GM23338 (cell line): ENCODE measurements at regions not wholly inside any gene's neighbourhood (a gene's known extent, or its start where the extent isn't known, plus 50 kb on each side); places are given as distances from the start of the nearest gene placed in this dataset.

Experiments
- ATAC-seq: fragments of 200-7000 bp; cut with Tn5 transposase; 3 replicates; pipeline ENCODE4 v1.9.1; 2020
- DNase-seq: peaks from one replicate; pipeline ENCODE4 v3.0.0-alpha.2; 2015; ENCODE audit warnings: low spot score
- H2AFZ ChIP-seq: fragments of 200-600 bp; sonication (generic); 2 replicates; pipeline ENCODE4 v1.8.0; 2016; ENCODE audit warnings: antibody characterized with exemption, mild to moderate bottlenecking, moderate library complexity
- H3F3A ChIP-seq: fragments of 200-600 bp; sonication (generic); replicated peaks from 2 replicates; pipeline ENCODE4 v1.8.0; 2017; ENCODE audit warnings: antibody characterized with exemption, mixed run types, low read depth
- H3K27ac ChIP-seq: fragments of 200-600 bp; sonication (generic); 2 replicates; pipeline ENCODE4 v1.6.1; 2016; ENCODE audit warnings: low read depth
- H3K27me3 ChIP-seq: fragments of 200-600 bp; sonication (generic); 2 replicates; pipeline ENCODE4 v1.8.0; 2016; ENCODE audit warnings: mild to moderate bottlenecking, mixed run types, moderate library complexity; ENCODE audit not compliant: insufficient read depth
- H3K36me3 ChIP-seq: fragments of 200-600 bp; sonication (generic); 2 replicates; pipeline ENCODE4 v1.8.0; 2016; ENCODE audit warnings: mild to moderate bottlenecking; ENCODE audit not compliant: insufficient read depth
- H3K4me1 ChIP-seq: fragments of 200-600 bp; sonication (generic); 2 replicates; pipeline ENCODE4 v1.8.0; 2016; ENCODE audit warnings: mild to moderate bottlenecking, moderate library complexity; ENCODE audit not compliant: insufficient read depth
- H3K4me2 ChIP-seq: fragments of 200-600 bp; sonication (generic); 2 replicates; pipeline ENCODE4 v1.7.1; 2017; ENCODE audit warnings: mixed run types
- H3K4me3 ChIP-seq: fragments of 200-600 bp; sonication (generic); 2 replicates; pipeline ENCODE4 v1.6.1; 2016; ENCODE audit warnings: mixed run types
- H3K79me2 ChIP-seq: fragments of 200-600 bp; sonication (generic); replicated peaks from 2 replicates; pipeline ENCODE4 v1.8.0; 2017; ENCODE audit warnings: mild to moderate bottlenecking; ENCODE audit not compliant: insufficient read depth
- H3K9me2 ChIP-seq: fragments of 200-600 bp; sonication (generic); 2 replicates; pipeline ENCODE4 v1.8.0; 2017; ENCODE audit not compliant: insufficient read depth
- H4K20me1 ChIP-seq: fragments of 200-600 bp; sonication (generic); replicated peaks from 2 replicates; pipeline ENCODE4 v1.8.0; 2017; ENCODE audit warnings: mild to moderate bottlenecking; ENCODE audit not compliant: insufficient read depth
- H3K27ac Mint-ChIP-seq: 2 replicates; pipeline ENCODE4 v1.8.0; 2020; ENCODE audit warnings: inconsistent platforms, mild to moderate bottlenecking, moderate library complexity, mixed read lengths
- H3K27me3 Mint-ChIP-seq: 3 replicates; pipeline ENCODE4 v1.8.0; 2022; ENCODE audit warnings: low read depth, mild to moderate bottlenecking, moderate library complexity, mixed read lengths, inconsistent platforms; ENCODE audit not compliant: insufficient read depth, poor library complexity
- H3K36me3 Mint-ChIP-seq: 3 replicates; pipeline ENCODE4 v1.8.0; 2021; ENCODE audit warnings: low read depth, mild to moderate bottlenecking, inconsistent platforms, moderate library complexity, mixed read lengths
- H3K4me1 Mint-ChIP-seq: 3 replicates; pipeline ENCODE4 v1.8.0; 2020; ENCODE audit warnings: mild to moderate bottlenecking, inconsistent platforms, mixed read lengths
- H3K4me3 Mint-ChIP-seq: 3 replicates; pipeline ENCODE4 v1.8.0; 2021; ENCODE audit warnings: moderate library complexity, mild to moderate bottlenecking, inconsistent platforms, mixed read lengths
- H3K9me3 Mint-ChIP-seq: 3 replicates; pipeline ENCODE4 v1.8.0; 2020; ENCODE audit warnings: moderate library complexity, mild to moderate bottlenecking, inconsistent platforms, mixed read lengths
- CREB1 ChIP-seq: fragments of 250-450 bp; sonication (Bioruptor Pico); IDR thresholded peaks from 2 replicates; pipeline ENCODE4 v1.5.0; 2020; ENCODE audit warnings: low read depth, mild to moderate bottlenecking, moderate library complexity
- CTCF ChIP-seq, 2 experiments: fragments of 200-600 bp in 1 of 2; sonication (generic) in 1 of 2; conservative IDR thresholded peaks; 2 replicates each; pipeline versions ENCODE4 v1.5.1 to v1.6.1; 2016 to 2017; ENCODE audit warnings: antibody characterized with exemption in 2 of 2, low read depth in 2 of 2, mild to moderate bottlenecking in 2 of 2, moderate library complexity in 1 of 2
- ETS1 ChIP-seq: IDR thresholded peaks from 2 replicates; pipeline ENCODE4 v1.6.1; 2016; ENCODE audit warnings: antibody characterized with exemption
- EZH2 ChIP-seq: fragments of 200-600 bp; sonication (generic); IDR thresholded peaks from one replicate; pipeline ENCODE4 v1.8.0; 2017; ENCODE audit warnings: antibody characterized with exemption, mild to moderate bottlenecking, low read depth; ENCODE audit not compliant: unreplicated experiment
- EZH2phosphoT487 ChIP-seq: fragments of 200-600 bp; sonication (generic); IDR thresholded peaks from one replicate; pipeline ENCODE4 v1.8.1; 2018; ENCODE audit warnings: antibody characterized with exemption; ENCODE audit not compliant: unreplicated experiment
- JUNB ChIP-seq: IDR thresholded peaks from one replicate; pipeline ENCODE4 v1.6.1; 2016; ENCODE audit warnings: antibody characterized with exemption; ENCODE audit not compliant: unreplicated experiment
- NANOG ChIP-seq: IDR thresholded peaks from 2 replicates; pipeline ENCODE4 v1.6.1; 2016; ENCODE audit warnings: antibody characterized with exemption, borderline replicate concordance
- POLR2AphosphoS5 ChIP-seq: IDR thresholded peaks from 2 replicates; pipeline ENCODE4 v1.6.1; 2016; ENCODE audit warnings: antibody characterized with exemption, low read depth
- REST ChIP-seq: IDR thresholded peaks from one replicate; pipeline ENCODE4 v1.6.1; 2018; ENCODE audit warnings: antibody characterized with exemption; ENCODE audit not compliant: unreplicated experiment
- STAT1 ChIP-seq: IDR thresholded peaks from one replicate; pipeline ENCODE4 v1.6.1; 2016; ENCODE audit warnings: antibody characterized with exemption; ENCODE audit not compliant: unreplicated experiment
- ZNF114 ChIP-seq: fragments of 250-450 bp; sonication (Bioruptor Pico); IDR thresholded peaks from 2 replicates; pipeline ENCODE4 v1.5.0; 2020; ENCODE audit warnings: mild to moderate bottlenecking, moderate library complexity
- ZNF331 ChIP-seq: fragments of 250-450 bp; sonication (Bioruptor Pico); IDR thresholded peaks from 2 replicates; pipeline ENCODE4 v1.5.0; 2020; ENCODE audit warnings: low read depth, mild to moderate bottlenecking, moderate library complexity
- ZNF462 ChIP-seq: fragments of 250-450 bp; sonication (Bioruptor Pico); IDR thresholded peaks from 2 replicates; pipeline ENCODE4 v1.5.0; 2020; ENCODE audit warnings: mild to moderate bottlenecking, moderate library complexity

GRCh38 chr3:23116081-23116837 is 86.9 kb upstream of the UBE2E2 start:
- TF ChIP-seq JUNB (no peak), ZNF114 (CRISPR knock-in tag) (no peak), ETS1 (no peak), POLR2AphosphoS5 (no peak), EZH2phosphoT487 (no peak), ZNF462 (no peak), ZNF331 (CRISPR knock-in tag) (no peak), REST (no peak), CREB1 (CRISPR knock-in tag) (no peak), EZH2 (no peak), NANOG (no peak), STAT1 (no peak), CTCF (conservative IDR thresholded peaks at IDR 0.05; ENCODE audit: low read depth in 2 of 2) (no peak)
- H2AFZ ChIP-seq = no peak overlapping the region
- H3K4me2 ChIP-seq = no peak overlapping the region
- Mint-ChIP-seq H3K36me3 (no peaks in the 10 kb centered on the region), H3K4me3 (no peak overlapping the region), H3K4me1 (peaks cover 9% of the 10 kb centered on the region), H3K9me3 (no peaks in the 10 kb centered on the region), H3K27me3 (no peaks in the 10 kb centered on the region), H3K27ac (no peak overlapping the region)
- H3K4me1 ChIP-seq = no peaks in the 10 kb centered on the region
- no peaks in the 10 kb centered on the region for H3K27me3 ChIP-seq
- H3K4me3 ChIP-seq = no peak overlapping the region
- ATAC-seq = no peak
- no peak overlapping the region for H3K27ac ChIP-seq
- no peaks in the 10 kb centered on the region for H3K79me2 ChIP-seq
- H3K9me2 ChIP-seq = no peaks in the 10 kb centered on the region
- H4K20me1 ChIP-seq = no peaks in the 10 kb centered on the region
- DNase-seq = no peak
- no peaks in the 10 kb centered on the region for H3F3A ChIP-seq
- no peaks in the 10 kb centered on the region for H3K36me3 ChIP-seq
